Fibroblast of pulmonary artery (primary cell): ENCODE measurements at regions not wholly inside any gene's neighbourhood (a gene's known extent, or its start where the extent isn't known, plus 50 kb on each side); places are given as distances from the start of the nearest gene placed in this dataset.

Source experiments
- DNase-seq: peaks from one replicate; pipeline ENCODE4 v3.0.0-alpha.2; 2010; ENCODE audit warnings: low read depth
- H3K4me3 ChIP-seq: replicated peaks from 2 replicates; pipeline ENCODE4 v1.5.1; 2011; ENCODE audit warnings: low read depth, mild to moderate bottlenecking, control low read depth, low read length, moderate library complexity
- TF ChIP-seq, protein P1 (sequence below): IDR thresholded peaks from 2 replicates; pipeline ENCODE4 v1.5.1; 2011; ENCODE audit warnings: mild to moderate bottlenecking, control low read depth, low read length, inconsistent platforms; ENCODE audit errors: missing control alignments

- TF ChIP-seq, protein P1, sequence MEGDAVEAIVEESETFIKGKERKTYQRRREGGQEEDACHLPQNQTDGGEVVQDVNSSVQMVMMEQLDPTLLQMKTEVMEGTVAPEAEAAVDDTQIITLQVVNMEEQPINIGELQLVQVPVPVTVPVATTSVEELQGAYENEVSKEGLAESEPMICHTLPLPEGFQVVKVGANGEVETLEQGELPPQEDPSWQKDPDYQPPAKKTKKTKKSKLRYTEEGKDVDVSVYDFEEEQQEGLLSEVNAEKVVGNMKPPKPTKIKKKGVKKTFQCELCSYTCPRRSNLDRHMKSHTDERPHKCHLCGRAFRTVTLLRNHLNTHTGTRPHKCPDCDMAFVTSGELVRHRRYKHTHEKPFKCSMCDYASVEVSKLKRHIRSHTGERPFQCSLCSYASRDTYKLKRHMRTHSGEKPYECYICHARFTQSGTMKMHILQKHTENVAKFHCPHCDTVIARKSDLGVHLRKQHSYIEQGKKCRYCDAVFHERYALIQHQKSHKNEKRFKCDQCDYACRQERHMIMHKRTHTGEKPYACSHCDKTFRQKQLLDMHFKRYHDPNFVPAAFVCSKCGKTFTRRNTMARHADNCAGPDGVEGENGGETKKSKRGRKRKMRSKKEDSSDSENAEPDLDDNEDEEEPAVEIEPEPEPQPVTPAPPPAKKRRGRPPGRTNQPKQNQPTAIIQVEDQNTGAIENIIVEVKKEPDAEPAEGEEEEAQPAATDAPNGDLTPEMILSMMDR, result no peak
- DNase-seq, result no peak
- no peak overlapping the region for H3K4me3 ChIP-seq
Observed at GRCh38 chr2:49811502-49811901, 657.2 kb upstream of the FSHR start.

DNA sequence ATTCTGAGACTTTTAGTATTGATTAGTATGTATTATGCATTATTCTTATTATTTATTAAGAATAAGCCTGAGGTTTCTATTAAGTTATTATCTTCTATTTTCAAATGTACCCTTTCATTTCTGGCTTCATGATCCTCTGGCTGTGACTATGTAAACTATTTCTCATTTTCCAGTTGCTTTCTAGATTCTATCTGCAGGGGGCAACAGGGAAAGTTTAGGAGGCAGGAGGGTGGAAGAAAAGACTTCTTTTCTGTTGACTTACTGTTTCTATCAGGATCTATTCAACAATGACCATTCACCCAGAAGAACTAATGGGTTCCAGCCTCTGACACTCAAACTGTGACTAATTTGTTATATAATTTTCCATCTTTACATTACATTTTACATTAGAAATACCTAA lies 653.4 kb upstream of the FSHR start:
- no peak for DNase-seq
- TF ChIP-seq, protein P1, result no peak
- no peak overlapping the region for H3K4me3 ChIP-seq

DNA sequence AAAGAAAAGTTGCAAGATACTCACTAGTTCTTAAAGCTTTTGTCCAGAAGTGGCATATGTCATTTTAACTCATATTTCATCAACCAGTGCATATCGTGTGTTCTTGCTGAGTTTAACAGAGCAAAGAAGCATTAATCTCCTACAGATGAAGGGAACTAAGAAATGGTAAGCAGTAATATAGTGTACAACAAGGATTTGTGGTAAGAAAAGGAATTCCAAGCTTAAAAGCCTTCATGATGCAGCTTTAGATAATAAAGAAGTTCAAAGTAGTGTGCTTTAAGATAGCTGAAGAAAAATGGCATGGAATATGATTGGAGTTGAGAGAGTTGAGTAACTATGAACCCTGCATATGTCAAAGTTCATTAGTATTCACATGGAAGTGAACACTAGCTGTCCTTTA lies 649.8 kb upstream of the FSHR start:
- TF ChIP-seq, protein P1, result no peak
- DNase-seq, result no peak
- H3K4me3 ChIP-seq, result no peak overlapping the region

GRCh38 chr2:49801898-49802450 lies 647.7 kb upstream of the FSHR start:
- TF ChIP-seq, protein P1, result no peak
- no peak for DNase-seq

DNA sequence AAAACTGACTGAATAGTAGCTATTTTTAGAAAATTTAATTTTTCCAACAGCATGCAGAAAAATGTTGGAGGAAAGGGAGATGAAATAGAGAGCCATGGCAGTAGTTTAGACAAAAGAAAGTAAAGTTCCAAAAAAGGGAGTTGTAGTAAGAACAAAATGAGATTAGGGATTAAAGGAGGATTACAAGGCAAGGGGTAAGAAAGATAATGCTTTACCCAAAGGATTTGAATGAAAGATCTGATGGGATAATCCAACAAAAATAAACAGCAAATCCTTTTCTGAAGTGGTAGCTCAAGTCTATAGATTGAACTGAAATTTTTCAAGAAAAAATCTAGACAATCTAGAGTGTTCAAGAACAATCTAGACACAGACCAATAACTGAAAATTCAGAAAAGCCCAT lies 644.3 kb upstream of the FSHR start:
- H3K4me3 ChIP-seq, result no peak overlapping the region
- no peak for DNase-seq
- TF ChIP-seq, protein P1, result no peak

More at GRCh38 chr2:49801898-49802450, 647.7 kb upstream of the FSHR start:
- H3K4me3 ChIP-seq, result no peak overlapping the region

DNA sequence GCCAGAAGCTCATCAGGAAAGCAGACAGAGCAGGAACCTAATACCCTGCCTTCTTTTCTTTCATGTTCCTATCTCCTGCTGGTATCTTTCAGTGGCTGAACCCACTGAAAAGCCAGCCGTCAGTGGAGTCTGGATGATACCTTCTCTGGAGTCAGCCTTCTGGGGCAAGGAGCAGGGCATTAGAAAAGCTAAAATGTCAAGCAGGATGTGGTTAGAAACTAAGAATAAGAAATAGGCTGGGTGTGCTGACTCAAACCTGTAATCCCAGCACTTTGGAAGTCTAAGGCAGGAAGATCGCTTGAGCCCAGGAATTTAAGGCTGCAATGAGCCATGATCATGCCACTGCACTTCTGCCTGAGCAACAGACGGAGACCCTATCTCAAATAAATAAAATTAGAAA lies 642.0 kb upstream of the FSHR start:
- no peak overlapping the region for H3K4me3 ChIP-seq
- TF ChIP-seq, protein P1, result no peak
- no peak for DNase-seq

GRCh38 chr2:49794396-49794795 lies 640.1 kb upstream of the FSHR start:
- H3K4me3 ChIP-seq, result no peak overlapping the region
- TF ChIP-seq, protein P1, result no peak
- no peak for DNase-seq
